RWPE2 (cell line): ENCODE measurements at regions not wholly inside any gene's neighbourhood (a gene's known extent, or its start where the extent isn't known, plus 50 kb on each side); places are given as distances from the start of the nearest gene placed in this dataset.

Source experiments
- ATAC-seq: fragments of 200-7000 bp; cut with Tn5 transposase; 3 replicates; pipeline ENCODE4 v1.9.1; 2021; ENCODE audit warnings: low read depth
- DNase-seq: peaks from one replicate; pipeline ENCODE4 v3.0.0-alpha.2; 2020; ENCODE audit warnings: low spot score
- H3K27ac ChIP-seq: fragments of 450-650 bp; 2 replicates; pipeline ENCODE4 v1.5.1; 2017; ENCODE audit warnings: mild to moderate bottlenecking; ENCODE audit not compliant: poor library complexity, severe bottlenecking
- H3K27me3 ChIP-seq: fragments of 250-450 bp; sonication (Bioruptor Pico); 2 replicates; pipeline ENCODE4 v1.5.1; 2021; ENCODE audit warnings: mild to moderate bottlenecking, moderate library complexity; ENCODE audit not compliant: insufficient read depth, poor library complexity, severe bottlenecking
- H3K36me3 ChIP-seq: fragments of 250-450 bp; sonication (Bioruptor Pico); 2 replicates; pipeline ENCODE4 v1.5.1; 2020; ENCODE audit warnings: low read depth, mild to moderate bottlenecking, moderate library complexity
- H3K4me1 ChIP-seq: fragments of 250-450 bp; sonication (Bioruptor Pico); 2 replicates; pipeline ENCODE4 v1.5.1; 2021; ENCODE audit warnings: mild to moderate bottlenecking, moderate library complexity; ENCODE audit not compliant: insufficient read depth, poor library complexity, severe bottlenecking
- H3K4me3 ChIP-seq: fragments of 250-450 bp; sonication (Bioruptor Pico); 2 replicates; pipeline ENCODE4 v1.5.1; 2021; ENCODE audit warnings: mild to moderate bottlenecking, moderate library complexity; ENCODE audit not compliant: severe bottlenecking
- H3K9me3 ChIP-seq: fragments of 250-450 bp; sonication (Bioruptor Pico); 2 replicates; pipeline ENCODE4 v1.5.1; 2021; ENCODE audit warnings: mild to moderate bottlenecking, moderate library complexity; ENCODE audit not compliant: severe bottlenecking
- TF ChIP-seq, protein P1 (sequence below): fragments of 450-650 bp; IDR thresholded peaks from one replicate; pipeline ENCODE4 v1.5.1; 2017; ENCODE audit warnings: mild to moderate bottlenecking, moderate library complexity; ENCODE audit not compliant: poor library complexity, severe bottlenecking

DNA sequence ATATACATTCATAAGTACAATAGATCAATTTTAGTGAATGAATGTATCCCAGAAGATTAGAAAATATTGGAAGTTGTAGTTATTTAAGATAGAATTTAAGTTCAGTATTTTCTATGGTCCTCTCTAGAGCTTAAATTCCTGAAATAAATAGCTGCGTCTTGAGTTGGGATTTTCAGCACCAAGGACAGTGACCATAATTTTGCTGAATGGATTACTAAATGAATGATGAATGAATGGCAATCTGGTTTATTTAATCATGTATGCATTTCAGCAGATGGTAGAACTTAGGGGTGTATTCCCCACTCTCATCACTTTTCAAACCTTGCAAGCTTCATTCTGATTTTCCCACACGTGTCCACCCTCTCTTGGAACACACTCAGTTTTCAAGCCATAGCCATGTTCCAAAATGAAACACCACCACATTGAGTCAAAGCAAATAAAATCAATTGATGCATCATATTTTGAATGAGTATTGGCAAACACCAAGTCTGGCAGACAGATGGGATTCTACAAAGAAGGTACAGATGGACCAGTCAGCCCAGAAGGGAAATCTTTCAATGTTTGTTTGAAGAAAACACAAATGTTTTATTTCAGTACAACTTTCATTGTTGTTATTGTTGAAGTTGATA lies 362.2 kb upstream of the NXPH2 start:
- H3K4me3 ChIP-seq: no peak overlapping the region
- TF ChIP-seq, protein P1, sequence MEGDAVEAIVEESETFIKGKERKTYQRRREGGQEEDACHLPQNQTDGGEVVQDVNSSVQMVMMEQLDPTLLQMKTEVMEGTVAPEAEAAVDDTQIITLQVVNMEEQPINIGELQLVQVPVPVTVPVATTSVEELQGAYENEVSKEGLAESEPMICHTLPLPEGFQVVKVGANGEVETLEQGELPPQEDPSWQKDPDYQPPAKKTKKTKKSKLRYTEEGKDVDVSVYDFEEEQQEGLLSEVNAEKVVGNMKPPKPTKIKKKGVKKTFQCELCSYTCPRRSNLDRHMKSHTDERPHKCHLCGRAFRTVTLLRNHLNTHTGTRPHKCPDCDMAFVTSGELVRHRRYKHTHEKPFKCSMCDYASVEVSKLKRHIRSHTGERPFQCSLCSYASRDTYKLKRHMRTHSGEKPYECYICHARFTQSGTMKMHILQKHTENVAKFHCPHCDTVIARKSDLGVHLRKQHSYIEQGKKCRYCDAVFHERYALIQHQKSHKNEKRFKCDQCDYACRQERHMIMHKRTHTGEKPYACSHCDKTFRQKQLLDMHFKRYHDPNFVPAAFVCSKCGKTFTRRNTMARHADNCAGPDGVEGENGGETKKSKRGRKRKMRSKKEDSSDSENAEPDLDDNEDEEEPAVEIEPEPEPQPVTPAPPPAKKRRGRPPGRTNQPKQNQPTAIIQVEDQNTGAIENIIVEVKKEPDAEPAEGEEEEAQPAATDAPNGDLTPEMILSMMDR: no peak
- ATAC-seq (no peak), DNase-seq (no peak)
- no peaks in the 10 kb centered on the region for H3K36me3 ChIP-seq
- no peaks in the 10 kb centered on the region for H3K4me1 ChIP-seq
- peaks cover 6% of the 10 kb centered on the region for H3K27me3 ChIP-seq
- H3K27ac ChIP-seq: no peak overlapping the region
- no peaks in the 10 kb centered on the region for H3K9me3 ChIP-seq

DNA sequence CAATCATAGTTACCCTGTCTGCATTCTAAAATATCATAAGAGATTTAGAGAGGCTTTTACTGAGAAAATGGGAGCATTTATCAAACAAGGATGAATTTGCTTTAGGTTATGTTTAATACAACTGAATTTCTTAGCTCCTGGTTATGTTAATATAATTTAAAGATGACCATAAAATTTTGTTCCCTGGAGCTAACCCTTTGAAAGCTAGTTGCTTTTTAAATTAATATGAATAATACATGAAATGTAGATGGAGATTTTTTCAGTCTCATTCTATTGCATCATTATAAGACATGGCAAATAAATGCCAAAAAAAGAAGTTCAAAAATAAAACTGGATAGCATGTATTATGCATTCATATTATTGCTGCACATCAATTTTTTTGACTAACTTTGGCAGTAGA lies 344.1 kb upstream of the NXPH2 start:
- no peaks in the 10 kb centered on the region for H3K4me1 ChIP-seq
- no peak for ATAC-seq
- TF ChIP-seq, protein P1: no peak
- no peak overlapping the region for H3K27ac ChIP-seq
- H3K36me3 ChIP-seq: no peaks in the 10 kb centered on the region
- peaks cover 9% of the 10 kb centered on the region for H3K27me3 ChIP-seq
- H3K4me3 ChIP-seq: no peak overlapping the region
- H3K9me3 ChIP-seq: no peaks in the 10 kb centered on the region
- DNase-seq: no peak

DNA sequence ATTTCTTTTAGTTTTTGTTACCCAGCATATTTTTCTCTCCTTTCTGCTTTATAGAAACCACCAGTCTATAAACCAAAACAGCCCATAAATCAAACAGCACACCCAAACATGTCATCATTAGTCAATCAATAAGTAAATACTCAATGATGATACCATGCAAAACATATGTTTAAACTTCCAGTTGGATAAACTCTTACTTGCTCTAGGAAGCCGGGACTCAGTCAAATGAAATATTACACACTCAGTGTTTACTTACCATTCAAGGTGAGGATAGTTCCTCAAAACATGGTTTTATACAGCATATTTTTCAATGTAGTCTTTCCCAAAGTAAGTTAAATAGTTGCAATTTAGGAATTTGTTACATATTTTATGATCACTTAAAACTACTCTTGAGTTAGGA lies 343.6 kb upstream of the NXPH2 start:
- Histone ChIP-seq H3K36me3 (no peaks in the 10 kb centered on the region), H3K4me3 (no peak overlapping the region), H3K27me3 (peaks cover 9% of the 10 kb centered on the region), H3K4me1 (no peaks in the 10 kb centered on the region), H3K27ac (no peak overlapping the region), H3K9me3 (no peaks in the 10 kb centered on the region)
- TF ChIP-seq, protein P1: no peak
- no peak for ATAC-seq
- DNase-seq: no peak

DNA sequence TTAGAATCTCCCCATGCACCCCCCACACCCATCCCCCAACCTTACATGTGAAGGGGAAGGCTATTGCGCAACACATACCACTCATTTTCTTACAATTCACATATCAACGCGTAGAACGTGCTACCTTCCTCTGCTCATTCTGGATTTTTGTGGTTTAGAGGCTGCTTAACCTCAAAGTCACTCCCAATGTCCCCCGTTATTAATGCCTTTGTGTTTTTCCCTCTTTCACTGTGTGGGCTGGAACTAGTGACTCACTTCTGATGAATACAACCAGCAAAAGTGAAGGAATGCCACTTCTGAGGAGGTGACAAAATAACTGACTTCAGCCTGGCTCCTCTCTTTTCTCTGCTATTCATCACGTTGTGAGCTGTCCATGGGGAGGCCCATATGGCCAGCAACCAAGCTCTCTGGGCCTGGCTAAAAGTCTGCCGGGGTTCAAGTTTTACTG lies 342.5 kb upstream of the NXPH2 start:
- H3K27me3 ChIP-seq: peaks cover 9% of the 10 kb centered on the region
- H3K9me3 ChIP-seq: no peaks in the 10 kb centered on the region
- no peaks in the 10 kb centered on the region for H3K4me1 ChIP-seq
- DNase-seq (no peak), ATAC-seq (peak; percentile 54)
- no peaks in the 10 kb centered on the region for H3K36me3 ChIP-seq
- TF ChIP-seq, protein P1: no peak
- H3K27ac ChIP-seq: no peak overlapping the region
- no peak overlapping the region for H3K4me3 ChIP-seq

DNA sequence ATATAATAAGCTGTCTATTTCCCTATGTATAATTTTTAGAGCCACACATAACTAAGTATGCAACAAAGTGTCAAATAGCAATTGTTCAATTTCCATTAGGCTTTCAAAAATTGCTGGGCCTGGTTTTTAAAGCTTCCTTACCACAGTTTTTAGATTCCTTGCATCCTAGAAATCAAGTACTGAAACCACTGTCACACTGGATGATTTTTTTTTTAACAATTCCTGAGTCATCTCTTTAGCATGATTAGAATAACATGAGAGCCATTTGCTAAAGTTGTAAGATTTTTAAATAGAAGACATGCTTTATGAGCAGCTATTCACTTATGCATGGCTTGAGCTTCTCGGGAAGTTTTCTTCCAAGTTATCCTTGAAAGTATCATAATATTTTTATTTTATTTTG lies 319.5 kb upstream of the NXPH2 start:
- Histone ChIP-seq H3K4me1 (no peaks in the 10 kb centered on the region), H3K27ac (no peak overlapping the region), H3K36me3 (no peaks in the 10 kb centered on the region), H3K27me3 (peaks cover 7% of the 10 kb centered on the region), H3K9me3 (no peaks in the 10 kb centered on the region), H3K4me3 (no peak overlapping the region)
- DNase-seq (no peak), ATAC-seq (no peak)
- TF ChIP-seq, protein P1: no peak
